ENCODE measurements at regions not wholly inside any gene's neighbourhood (a gene's known extent, or its start where the extent isn't known, plus 50 kb on each side); places are given as distances from the start of the nearest gene placed in this dataset.

DNA sequence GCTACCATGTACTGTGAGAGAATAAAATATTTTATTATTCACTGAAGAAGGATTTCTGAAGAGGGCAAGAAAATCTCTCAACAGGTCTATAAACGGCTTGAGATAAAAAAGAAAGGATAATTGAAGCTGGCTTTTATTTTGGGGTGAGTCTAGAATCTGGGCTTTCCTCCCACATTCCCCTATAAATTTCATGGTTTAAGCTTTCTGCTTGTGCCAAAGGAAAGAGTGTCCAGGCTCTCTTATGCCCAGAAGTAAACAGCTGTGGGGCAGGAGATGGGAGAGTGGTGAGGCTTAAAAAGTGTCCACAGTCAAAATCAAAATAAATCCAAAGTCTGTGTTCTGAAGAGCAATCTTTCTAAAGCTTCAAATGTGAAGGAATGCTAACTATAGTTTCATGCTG, 942.2 kb upstream of the MIR17HG start:
- Mint-ChIP-seq H3K27ac (no peak overlapping the region), H3K4me1 (no peaks in the 10 kb centered on the region), H3K4me3 (no peak overlapping the region), H3K36me3 (ENCODE audit: low read depth) (peaks cover 12% of the 10 kb centered on the region; the same call in 2 of the 3 replicates), H3K9me3 (peaks cover 12% of the 10 kb centered on the region), H3K27me3 (ENCODE audit: insufficient read depth, low read depth, poor library complexity) (no peaks in the 10 kb centered on the region)
- no peaks in the 10 kb centered on the region for H3K36me3 ChIP-seq (ENCODE audit: insufficient read depth)
- H3K4me3 ChIP-seq = no peak overlapping the region
- no peak overlapping the region for H3K27ac ChIP-seq (ENCODE audit: low read depth)
- no peaks in the 10 kb centered on the region for H3K79me2 ChIP-seq (replicated peaks; ENCODE audit: insufficient read depth)
- no peaks in the 10 kb centered on the region for H3K27me3 ChIP-seq (ENCODE audit: insufficient read depth)
- H3K9me2 ChIP-seq (ENCODE audit: insufficient read depth) = no peaks in the 10 kb centered on the region
- no peaks in the 10 kb centered on the region for H3F3A ChIP-seq (replicated peaks; ENCODE audit: low read depth)
- H2AFZ ChIP-seq = no peak overlapping the region
- no peak overlapping the region for H3K4me2 ChIP-seq
- DNase-seq (ENCODE audit: low spot score) = no peak
- TF ChIP-seq NANOG (IDR thresholded peaks at IDR 0.05; ENCODE audit: borderline replicate concordance) (no peak), EZH2phosphoT487 (IDR thresholded peaks at IDR 0.05; ENCODE audit: unreplicated experiment) (no peak), ZNF114 (CRISPR knock-in tag; IDR thresholded peaks at IDR 0.05) (no peak), STAT1 (IDR thresholded peaks at IDR 0.05; ENCODE audit: unreplicated experiment) (no peak), ZNF331 (CRISPR knock-in tag; IDR thresholded peaks at IDR 0.05; ENCODE audit: low read depth) (no peak), CREB1 (CRISPR knock-in tag; IDR thresholded peaks at IDR 0.05; ENCODE audit: low read depth) (no peak), POLR2AphosphoS5 (IDR thresholded peaks at IDR 0.05; ENCODE audit: low read depth) (no peak), JUNB (IDR thresholded peaks at IDR 0.05; ENCODE audit: unreplicated experiment) (no peak), EZH2 (IDR thresholded peaks at IDR 0.05; ENCODE audit: low read depth, unreplicated experiment) (no peak)
- TF ChIP-seq, protein P1, sequence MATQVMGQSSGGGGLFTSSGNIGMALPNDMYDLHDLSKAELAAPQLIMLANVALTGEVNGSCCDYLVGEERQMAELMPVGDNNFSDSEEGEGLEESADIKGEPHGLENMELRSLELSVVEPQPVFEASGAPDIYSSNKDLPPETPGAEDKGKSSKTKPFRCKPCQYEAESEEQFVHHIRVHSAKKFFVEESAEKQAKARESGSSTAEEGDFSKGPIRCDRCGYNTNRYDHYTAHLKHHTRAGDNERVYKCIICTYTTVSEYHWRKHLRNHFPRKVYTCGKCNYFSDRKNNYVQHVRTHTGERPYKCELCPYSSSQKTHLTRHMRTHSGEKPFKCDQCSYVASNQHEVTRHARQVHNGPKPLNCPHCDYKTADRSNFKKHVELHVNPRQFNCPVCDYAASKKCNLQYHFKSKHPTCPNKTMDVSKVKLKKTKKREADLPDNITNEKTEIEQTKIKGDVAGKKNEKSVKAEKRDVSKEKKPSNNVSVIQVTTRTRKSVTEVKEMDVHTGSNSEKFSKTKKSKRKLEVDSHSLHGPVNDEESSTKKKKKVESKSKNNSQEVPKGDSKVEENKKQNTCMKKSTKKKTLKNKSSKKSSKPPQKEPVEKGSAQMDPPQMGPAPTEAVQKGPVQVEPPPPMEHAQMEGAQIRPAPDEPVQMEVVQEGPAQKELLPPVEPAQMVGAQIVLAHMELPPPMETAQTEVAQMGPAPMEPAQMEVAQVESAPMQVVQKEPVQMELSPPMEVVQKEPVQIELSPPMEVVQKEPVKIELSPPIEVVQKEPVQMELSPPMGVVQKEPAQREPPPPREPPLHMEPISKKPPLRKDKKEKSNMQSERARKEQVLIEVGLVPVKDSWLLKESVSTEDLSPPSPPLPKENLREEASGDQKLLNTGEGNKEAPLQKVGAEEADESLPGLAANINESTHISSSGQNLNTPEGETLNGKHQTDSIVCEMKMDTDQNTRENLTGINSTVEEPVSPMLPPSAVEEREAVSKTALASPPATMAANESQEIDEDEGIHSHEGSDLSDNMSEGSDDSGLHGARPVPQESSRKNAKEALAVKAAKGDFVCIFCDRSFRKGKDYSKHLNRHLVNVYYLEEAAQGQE (IDR thresholded peaks at IDR 0.05; ENCODE audit: unreplicated experiment) = no peak
- TF ChIP-seq, protein P2, sequence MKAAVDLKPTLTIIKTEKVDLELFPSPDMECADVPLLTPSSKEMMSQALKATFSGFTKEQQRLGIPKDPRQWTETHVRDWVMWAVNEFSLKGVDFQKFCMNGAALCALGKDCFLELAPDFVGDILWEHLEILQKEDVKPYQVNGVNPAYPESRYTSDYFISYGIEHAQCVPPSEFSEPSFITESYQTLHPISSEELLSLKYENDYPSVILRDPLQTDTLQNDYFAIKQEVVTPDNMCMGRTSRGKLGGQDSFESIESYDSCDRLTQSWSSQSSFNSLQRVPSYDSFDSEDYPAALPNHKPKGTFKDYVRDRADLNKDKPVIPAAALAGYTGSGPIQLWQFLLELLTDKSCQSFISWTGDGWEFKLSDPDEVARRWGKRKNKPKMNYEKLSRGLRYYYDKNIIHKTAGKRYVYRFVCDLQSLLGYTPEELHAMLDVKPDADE (IDR thresholded peaks at IDR 0.05) = no peak
- TF ChIP-seq, protein P3, sequence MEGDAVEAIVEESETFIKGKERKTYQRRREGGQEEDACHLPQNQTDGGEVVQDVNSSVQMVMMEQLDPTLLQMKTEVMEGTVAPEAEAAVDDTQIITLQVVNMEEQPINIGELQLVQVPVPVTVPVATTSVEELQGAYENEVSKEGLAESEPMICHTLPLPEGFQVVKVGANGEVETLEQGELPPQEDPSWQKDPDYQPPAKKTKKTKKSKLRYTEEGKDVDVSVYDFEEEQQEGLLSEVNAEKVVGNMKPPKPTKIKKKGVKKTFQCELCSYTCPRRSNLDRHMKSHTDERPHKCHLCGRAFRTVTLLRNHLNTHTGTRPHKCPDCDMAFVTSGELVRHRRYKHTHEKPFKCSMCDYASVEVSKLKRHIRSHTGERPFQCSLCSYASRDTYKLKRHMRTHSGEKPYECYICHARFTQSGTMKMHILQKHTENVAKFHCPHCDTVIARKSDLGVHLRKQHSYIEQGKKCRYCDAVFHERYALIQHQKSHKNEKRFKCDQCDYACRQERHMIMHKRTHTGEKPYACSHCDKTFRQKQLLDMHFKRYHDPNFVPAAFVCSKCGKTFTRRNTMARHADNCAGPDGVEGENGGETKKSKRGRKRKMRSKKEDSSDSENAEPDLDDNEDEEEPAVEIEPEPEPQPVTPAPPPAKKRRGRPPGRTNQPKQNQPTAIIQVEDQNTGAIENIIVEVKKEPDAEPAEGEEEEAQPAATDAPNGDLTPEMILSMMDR (conservative IDR thresholded peaks at IDR 0.05; ENCODE audit: low read depth in 2 of 2) = no peak
- TF ChIP-seq, protein P4, sequence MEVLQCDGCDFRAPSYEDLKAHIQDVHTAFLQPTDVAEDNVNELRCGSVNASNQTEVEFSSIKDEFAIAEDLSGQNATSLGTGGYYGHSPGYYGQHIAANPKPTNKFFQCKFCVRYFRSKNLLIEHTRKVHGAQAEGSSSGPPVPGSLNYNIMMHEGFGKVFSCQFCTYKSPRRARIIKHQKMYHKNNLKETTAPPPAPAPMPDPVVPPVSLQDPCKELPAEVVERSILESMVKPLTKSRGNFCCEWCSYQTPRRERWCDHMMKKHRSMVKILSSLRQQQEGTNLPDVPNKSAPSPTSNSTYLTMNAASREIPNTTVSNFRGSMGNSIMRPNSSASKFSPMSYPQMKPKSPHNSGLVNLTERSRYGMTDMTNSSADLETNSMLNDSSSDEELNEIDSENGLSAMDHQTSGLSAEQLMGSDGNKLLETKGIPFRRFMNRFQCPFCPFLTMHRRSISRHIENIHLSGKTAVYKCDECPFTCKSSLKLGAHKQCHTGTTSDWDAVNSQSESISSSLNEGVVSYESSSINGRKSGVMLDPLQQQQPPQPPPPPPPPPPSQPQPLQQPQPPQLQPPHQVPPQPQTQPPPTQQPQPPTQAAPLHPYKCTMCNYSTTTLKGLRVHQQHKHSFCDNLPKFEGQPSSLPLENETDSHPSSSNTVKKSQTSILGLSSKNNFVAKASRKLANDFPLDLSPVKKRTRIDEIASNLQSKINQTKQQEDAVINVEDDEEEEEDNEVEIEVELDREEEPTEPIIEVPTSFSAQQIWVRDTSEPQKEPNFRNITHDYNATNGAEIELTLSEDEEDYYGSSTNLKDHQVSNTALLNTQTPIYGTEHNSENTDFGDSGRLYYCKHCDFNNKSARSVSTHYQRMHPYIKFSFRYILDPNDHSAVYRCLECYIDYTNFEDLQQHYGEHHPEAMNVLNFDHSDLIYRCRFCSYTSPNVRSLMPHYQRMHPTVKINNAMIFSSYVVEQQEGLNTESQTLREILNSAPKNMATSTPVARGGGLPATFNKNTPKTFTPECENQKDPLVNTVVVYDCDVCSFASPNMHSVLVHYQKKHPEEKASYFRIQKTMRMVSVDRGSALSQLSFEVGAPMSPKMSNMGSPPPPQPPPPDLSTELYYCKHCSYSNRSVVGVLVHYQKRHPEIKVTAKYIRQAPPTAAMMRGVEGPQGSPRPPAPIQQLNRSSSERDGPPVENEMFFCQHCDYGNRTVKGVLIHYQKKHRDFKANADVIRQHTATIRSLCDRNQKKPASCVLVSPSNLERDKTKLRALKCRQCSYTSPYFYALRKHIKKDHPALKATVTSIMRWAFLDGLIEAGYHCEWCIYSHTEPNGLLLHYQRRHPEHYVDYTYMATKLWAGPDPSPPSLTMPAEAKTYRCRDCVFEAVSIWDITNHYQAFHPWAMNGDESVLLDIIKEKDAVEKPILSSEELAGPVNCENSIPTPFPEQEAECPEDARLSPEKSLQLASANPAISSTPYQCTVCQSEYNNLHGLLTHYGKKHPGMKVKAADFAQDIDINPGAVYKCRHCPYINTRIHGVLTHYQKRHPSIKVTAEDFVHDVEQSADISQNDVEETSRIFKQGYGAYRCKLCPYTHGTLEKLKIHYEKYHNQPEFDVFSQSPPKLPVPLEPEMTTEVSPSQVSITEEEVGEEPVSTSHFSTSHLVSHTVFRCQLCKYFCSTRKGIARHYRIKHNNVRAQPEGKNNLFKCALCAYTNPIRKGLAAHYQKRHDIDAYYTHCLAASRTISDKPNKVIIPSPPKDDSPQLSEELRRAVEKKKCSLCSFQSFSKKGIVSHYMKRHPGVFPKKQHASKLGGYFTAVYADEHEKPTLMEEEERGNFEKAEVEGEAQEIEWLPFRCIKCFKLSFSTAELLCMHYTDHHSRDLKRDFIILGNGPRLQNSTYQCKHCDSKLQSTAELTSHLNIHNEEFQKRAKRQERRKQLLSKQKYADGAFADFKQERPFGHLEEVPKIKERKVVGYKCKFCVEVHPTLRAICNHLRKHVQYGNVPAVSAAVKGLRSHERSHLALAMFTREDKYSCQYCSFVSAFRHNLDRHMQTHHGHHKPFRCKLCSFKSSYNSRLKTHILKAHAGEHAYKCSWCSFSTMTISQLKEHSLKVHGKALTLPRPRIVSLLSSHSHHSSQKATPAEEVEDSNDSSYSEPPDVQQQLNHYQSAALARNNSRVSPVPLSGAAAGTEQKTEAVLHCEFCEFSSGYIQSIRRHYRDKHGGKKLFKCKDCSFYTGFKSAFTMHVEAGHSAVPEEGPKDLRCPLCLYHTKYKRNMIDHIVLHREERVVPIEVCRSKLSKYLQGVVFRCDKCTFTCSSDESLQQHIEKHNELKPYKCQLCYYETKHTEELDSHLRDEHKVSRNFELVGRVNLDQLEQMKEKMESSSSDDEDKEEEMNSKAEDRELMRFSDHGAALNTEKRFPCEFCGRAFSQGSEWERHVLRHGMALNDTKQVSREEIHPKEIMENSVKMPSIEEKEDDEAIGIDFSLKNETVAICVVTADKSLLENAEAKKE (CRISPR knock-in tag; IDR thresholded peaks at IDR 0.05) = no peak
- no peak for ATAC-seq
- no peaks in the 10 kb centered on the region for H3K4me1 ChIP-seq (ENCODE audit: insufficient read depth)
- no peaks in the 10 kb centered on the region for H4K20me1 ChIP-seq (replicated peaks; ENCODE audit: insufficient read depth)

Measured in GM23338 (cell line).